ENCODE measurements at regions not wholly inside any gene's neighbourhood (a gene's known extent, or its start where the extent isn't known, plus 50 kb on each side); places are given as distances from the start of the nearest gene placed in this dataset.

GRCh38 chr10:56057860-56058259 is 303.2 kb downstream of the ZWINT start:
- no peak for DNase-seq (ENCODE audit: extremely low spot score in 2 of 2)
- TF ChIP-seq POLR2A (IDR thresholded peaks at IDR 0.05) (no peak), CTCF (IDR thresholded peaks at IDR 0.05) (no peak), POLR2AphosphoS5 (IDR thresholded peaks at IDR 0.05; ENCODE audit: insufficient read depth in 1 of 2, low read depth in 1 of 2) (no peak)
- no peaks in the 10 kb centered on the region for H3K4me1 ChIP-seq
- H3K4me3 ChIP-seq = no peak overlapping the region
- H3K27ac ChIP-seq = no peak overlapping the region
- H3K27me3 ChIP-seq = no peaks in the 10 kb centered on the region
- no peaks in the 10 kb centered on the region for H3K9me3 ChIP-seq
- no peaks in the 10 kb centered on the region for H3K36me3 ChIP-seq
- intact Hi-C loops (cut with DNase I) = no loop called here

GRCh38 chr10:56035489-56035888 is 325.6 kb downstream of the ZWINT start:
- Histone ChIP-seq H3K4me3 (no peak overlapping the region), H3K27me3 (no peaks in the 10 kb centered on the region), H3K4me1 (no peaks in the 10 kb centered on the region), H3K9me3 (no peaks in the 10 kb centered on the region), H3K27ac (no peak overlapping the region), H3K36me3 (no peaks in the 10 kb centered on the region)
- intact Hi-C loops (cut with DNase I) = no loop called here
- no peak for DNase-seq (ENCODE audit: extremely low spot score in 2 of 2)
- TF ChIP-seq POLR2AphosphoS5 (IDR thresholded peaks at IDR 0.05; ENCODE audit: insufficient read depth in 1 of 2, low read depth in 1 of 2) (no peak), CTCF (IDR thresholded peaks at IDR 0.05) (no peak), POLR2A (IDR thresholded peaks at IDR 0.05) (no peak)

- no peaks in the 10 kb centered on the region for H3K27me3 ChIP-seq
- no peak overlapping the region for H3K27ac ChIP-seq
- intact Hi-C loops (cut with DNase I) = loop anchor here (5.0 kb wide), 1 partner anchor 1734 kb away; no protein-coding TSS in a partner anchor
- no peaks in the 10 kb centered on the region for H3K9me3 ChIP-seq
- no peak for DNase-seq (ENCODE audit: extremely low spot score in 2 of 2)
- no peaks in the 10 kb centered on the region for H3K4me1 ChIP-seq
- H3K4me3 ChIP-seq = no peak overlapping the region
- H3K36me3 ChIP-seq = no peaks in the 10 kb centered on the region
- TF ChIP-seq POLR2A (IDR thresholded peaks at IDR 0.05) (no peak), CTCF (IDR thresholded peaks at IDR 0.05) (no peak), POLR2AphosphoS5 (IDR thresholded peaks at IDR 0.05; ENCODE audit: insufficient read depth in 1 of 2, low read depth in 1 of 2) (no peak)
Measured at GRCh38 chr10:56028298-56029132, 332.5 kb downstream of the ZWINT start.

GRCh38 chr10:56012101-56012500 is 349.0 kb downstream of the ZWINT start:
- Histone ChIP-seq H3K36me3 (no peaks in the 10 kb centered on the region), H3K27ac (no peak overlapping the region), H3K4me3 (no peak overlapping the region), H3K27me3 (no peaks in the 10 kb centered on the region), H3K4me1 (no peaks in the 10 kb centered on the region), H3K9me3 (no peaks in the 10 kb centered on the region)
- intact Hi-C loops (cut with DNase I) = no loop called here
- TF ChIP-seq CTCF (IDR thresholded peaks at IDR 0.05) (no peak), POLR2A (IDR thresholded peaks at IDR 0.05) (no peak), POLR2AphosphoS5 (IDR thresholded peaks at IDR 0.05; ENCODE audit: insufficient read depth in 1 of 2, low read depth in 1 of 2) (no peak)
- DNase-seq (ENCODE audit: extremely low spot score in 2 of 2) = no peak

GRCh38 chr10:56003555-56003954 is 357.5 kb downstream of the ZWINT start:
- Histone ChIP-seq H3K36me3 (no peaks in the 10 kb centered on the region), H3K27me3 (no peaks in the 10 kb centered on the region), H3K4me1 (no peaks in the 10 kb centered on the region), H3K4me3 (no peak overlapping the region), H3K27ac (no peak overlapping the region), H3K9me3 (no peaks in the 10 kb centered on the region)
- intact Hi-C loops (cut with DNase I) = no loop called here
- no peak for DNase-seq (ENCODE audit: extremely low spot score in 2 of 2)
- TF ChIP-seq CTCF (IDR thresholded peaks at IDR 0.05) (no peak), POLR2AphosphoS5 (IDR thresholded peaks at IDR 0.05; ENCODE audit: insufficient read depth in 1 of 2, low read depth in 1 of 2) (no peak), POLR2A (IDR thresholded peaks at IDR 0.05) (no peak)

Measured in vagina (tissue), 2 donors.